GM18519 (cell line): ENCODE measurements at regions not wholly inside any gene's neighbourhood (a gene's known extent, or its start where the extent isn't known, plus 50 kb on each side); places are given as distances from the start of the nearest gene placed in this dataset.

Experiments
- ATAC-seq: cut with Tn5 transposase; IDR thresholded peaks from one replicate; pipeline ENCODE4 v1.9.1; 2021; ENCODE audit warnings: mild to moderate bottlenecking, moderate library complexity; ENCODE audit not compliant: unreplicated experiment, low FRiP score

GRCh38 chr12:24483732-24484131 is 465.2 kb downstream of the BCAT1 start:
- ATAC-seq, result no peak

DNA sequence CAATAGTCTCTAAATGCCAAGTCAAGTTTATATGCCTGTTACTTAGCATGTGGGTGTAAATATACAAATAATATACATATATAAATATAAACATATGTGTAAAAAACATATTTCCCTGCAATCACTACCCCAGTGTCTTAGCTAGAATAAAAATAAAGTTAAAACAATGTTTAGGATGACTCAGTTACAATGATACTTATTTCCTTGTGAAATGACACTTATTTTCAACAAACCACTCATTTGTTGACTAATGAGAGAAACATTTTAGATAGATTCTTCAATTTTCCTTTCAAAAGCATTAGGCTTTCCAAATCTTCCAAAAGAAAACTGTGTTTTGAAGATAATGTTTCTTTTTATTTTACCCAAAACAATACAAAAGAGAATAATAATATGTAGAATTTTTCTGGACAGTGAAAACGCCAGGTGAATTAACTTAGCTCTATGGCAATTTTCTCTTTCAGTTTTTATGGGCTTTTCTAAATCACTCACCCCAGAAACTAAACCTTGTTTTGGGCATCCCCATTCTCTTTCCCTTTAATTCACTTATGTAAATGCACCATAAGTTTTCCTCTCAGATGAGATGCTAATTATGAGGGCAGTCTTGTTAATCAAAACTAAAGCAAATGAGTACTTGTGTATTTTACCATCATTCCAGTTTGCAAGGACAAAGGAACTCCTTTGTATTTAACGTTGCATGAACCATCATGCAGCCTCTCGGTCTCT is 465.9 kb downstream of the BCAT1 start:
- ATAC-seq, result no peak

- ATAC-seq, result no peak
Measured at GRCh38 chr12:24482044-24482443, 466.9 kb downstream of the BCAT1 start.

DNA sequence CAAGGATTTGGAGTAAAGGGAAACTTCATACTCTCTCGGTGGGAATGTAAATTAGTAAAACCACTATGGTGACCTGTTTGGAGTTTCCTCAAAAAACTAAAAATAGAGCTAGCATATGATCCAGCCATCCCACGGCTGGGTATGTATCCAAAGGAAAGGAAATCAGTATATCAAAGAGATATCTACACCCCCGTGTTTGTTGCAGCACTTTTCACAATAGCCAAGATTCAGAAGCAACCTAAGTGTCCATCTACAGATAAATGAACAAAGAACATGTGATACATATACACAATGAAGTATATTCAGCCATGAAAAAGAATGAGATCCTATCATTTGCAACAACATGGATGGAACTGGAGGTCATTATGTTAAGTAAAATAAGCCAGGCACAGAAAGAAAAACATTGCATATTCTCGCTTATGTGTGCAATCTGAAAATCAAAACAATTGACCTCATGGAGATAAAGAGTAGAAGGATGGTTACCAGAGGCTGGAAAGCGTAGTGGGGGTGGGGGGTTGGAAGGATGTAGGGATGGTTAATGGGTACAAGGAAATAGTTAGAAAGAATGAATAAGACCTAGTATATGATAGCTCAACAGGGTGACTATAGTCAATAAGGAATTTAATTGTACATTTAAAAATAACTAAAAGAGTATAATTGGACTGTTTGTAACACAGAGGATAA is 468.0 kb downstream of the BCAT1 start:
- ATAC-seq, result no peak

DNA sequence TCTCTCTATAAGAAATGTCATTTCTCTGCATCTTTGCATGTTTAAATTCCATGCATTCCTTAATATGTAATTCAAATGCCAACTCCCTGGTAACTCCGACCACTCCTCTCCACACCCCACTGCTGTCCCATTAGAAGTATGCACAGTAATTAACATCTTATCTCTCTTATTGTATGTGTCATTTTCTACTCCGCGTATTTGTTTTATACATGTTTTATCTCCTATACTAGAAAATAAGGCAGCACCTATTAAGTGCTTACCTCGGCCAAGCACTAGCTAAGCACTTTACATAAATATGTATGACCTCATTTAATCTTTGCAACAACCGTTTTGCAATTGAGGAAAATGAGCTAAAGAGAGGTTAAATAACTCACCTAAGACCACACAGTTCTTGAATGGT is 469.8 kb downstream of the BCAT1 start:
- no peak for ATAC-seq

DNA sequence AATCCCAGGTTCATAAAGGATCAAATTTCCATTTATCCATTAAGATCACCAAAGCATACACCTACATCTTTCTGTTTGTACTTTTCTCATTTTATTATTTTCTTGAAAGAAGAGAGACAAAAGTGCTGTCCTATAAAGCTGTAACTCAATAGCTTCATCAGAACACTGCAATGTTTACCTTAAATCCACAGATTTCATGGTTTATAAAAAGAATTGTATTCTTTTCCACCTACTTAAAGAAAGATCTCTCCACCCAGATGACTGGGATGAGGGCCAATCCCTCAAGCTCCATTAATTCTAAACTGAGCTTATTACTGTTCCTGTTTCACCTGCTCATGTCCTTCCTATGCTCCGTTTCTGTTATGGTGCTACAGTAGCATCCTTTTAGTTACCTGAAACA is 470.6 kb downstream of the BCAT1 start:
- ATAC-seq, result no peak

GRCh38 chr12:24476310-24476709 is 472.6 kb downstream of the BCAT1 start:
- ATAC-seq, result no peak

GRCh38 chr12:24475337-24475736 is 473.6 kb downstream of the BCAT1 start:
- ATAC-seq, result no peak

DNA sequence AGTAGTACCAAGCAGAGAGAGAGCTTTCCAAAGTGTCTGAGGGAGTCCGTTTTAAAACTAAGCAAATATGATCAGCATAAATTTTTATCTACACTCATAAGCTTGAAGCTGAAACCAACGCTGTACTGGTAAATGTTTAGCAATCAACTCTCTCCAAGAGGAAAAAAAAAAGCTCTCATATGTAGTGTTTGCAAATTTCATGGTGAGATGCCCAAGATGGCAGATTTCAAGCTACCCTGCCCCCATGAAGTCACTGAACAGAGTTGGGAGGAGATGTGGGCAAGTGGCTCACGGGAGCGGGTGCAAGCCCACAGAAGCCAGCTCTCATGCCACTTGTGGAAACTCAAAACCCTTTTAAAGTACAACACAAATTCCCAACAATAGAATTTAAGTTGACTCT is 475.8 kb downstream of the BCAT1 start:
- no peak for ATAC-seq

- ATAC-seq, result no peak
Measured at GRCh38 chr12:24470050-24470449, 478.9 kb downstream of the BCAT1 start.

- no peak for ATAC-seq
Measured at GRCh38 chr12:24469089-24469488, 479.8 kb downstream of the BCAT1 start.

GRCh38 chr12:24467226-24467625 is 481.7 kb downstream of the BCAT1 start:
- no peak for ATAC-seq

DNA sequence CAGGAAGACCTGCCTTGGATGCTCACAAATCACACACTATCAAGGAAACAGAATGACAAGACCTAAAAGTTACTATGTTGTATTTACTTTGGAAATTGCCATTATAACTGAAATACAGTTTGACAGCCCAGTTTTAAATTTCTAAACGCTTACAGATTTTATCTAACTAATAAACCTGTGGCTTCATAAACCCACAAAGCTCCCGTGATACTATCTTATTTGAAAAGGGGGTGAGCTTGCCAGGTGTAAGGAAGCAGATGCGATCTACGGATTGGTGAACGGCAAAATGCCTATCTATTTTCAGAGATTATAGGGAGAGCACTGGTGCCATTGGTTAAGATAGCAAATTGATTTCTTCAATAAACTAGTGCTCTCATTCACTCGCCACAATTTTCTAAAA is 485.5 kb downstream of the BCAT1 start:
- ATAC-seq, result no peak

DNA sequence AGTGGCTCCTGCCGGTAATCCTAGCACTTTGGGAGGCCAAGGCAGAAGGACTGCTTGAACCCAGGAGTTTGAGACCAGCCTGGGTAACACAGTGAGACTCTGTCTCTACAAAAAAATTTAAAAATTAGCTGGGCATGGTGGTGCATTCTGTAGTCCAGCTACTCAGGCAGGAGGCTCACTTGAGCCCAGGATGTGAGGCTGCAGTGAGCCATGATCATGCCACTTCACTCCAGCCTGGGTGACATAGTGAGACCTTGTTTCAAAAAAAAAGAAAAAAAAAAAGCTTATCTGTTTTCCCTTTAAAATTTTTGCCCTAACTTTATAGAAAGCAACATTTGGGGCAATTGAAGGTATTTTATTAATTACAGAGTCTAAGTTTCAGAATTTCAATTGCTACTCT is 486.0 kb downstream of the BCAT1 start:
- ATAC-seq, result no peak

- no peak for ATAC-seq
Measured at GRCh38 chr12:24460506-24460905, 488.4 kb downstream of the BCAT1 start.

DNA sequence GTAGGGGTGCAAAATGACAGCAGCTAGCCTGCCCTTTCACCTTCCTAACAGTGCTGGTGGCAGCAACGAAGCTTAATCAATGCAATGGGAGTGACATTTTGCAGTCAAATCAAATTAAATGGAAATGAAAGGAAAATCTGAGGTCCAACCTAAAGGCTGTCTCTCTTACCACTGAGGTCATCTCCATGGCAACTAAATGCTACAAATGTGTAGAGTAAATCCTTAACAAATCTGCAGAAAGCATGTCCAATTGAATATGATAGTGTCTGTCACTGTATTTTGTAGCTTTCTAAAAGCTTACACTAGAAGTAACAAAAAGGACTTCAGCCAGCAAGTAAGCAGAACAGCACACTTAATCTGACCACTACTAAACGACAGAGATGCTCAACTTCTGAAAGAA is 488.8 kb downstream of the BCAT1 start:
- ATAC-seq, result no peak

- no peak for ATAC-seq
Measured at GRCh38 chr12:24455811-24456210, 493.1 kb downstream of the BCAT1 start.

GRCh38 chr12:24447678-24448077 is 498.2 kb upstream of the SOX5 start:
- no peak for ATAC-seq

DNA sequence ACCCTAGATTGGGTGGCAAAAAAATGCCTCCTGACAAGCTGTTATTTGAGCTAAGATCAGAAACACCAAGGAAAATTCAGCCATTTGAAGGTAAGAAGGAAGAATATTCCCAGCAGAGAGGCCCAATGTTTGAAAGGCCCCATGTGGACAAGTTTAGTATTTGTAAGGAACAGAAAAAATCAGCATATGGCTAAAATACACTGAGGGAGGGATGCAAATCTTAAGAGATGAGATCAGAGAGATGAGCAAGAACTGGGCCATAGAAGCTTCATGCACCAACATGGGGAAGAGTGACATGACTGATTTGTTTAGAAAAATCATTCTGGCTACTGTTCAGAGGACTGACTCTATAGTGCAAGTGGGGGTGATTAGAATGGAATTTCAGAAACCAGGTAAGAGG is 496.8 kb upstream of the SOX5 start:
- ATAC-seq, result no peak

DNA sequence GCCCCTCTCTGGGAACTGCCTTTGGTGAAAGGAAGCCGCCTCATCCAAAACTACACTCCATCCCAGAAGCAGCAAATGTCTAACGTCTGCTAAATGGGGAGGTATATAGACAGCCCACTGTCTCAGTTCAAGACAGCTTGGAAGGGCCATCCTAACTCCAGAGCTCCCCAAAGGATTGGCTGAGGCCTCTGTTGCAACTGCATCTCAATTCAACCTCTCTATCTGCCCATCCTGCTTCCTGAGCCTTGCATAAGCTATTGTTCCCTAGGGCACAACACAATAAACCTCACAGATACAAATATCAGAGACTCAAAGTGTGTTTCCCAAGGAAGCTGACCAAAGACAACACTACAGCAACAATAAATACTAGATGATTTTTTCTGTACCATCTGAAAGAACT is 495.2 kb upstream of the SOX5 start:
- ATAC-seq, result no peak

DNA sequence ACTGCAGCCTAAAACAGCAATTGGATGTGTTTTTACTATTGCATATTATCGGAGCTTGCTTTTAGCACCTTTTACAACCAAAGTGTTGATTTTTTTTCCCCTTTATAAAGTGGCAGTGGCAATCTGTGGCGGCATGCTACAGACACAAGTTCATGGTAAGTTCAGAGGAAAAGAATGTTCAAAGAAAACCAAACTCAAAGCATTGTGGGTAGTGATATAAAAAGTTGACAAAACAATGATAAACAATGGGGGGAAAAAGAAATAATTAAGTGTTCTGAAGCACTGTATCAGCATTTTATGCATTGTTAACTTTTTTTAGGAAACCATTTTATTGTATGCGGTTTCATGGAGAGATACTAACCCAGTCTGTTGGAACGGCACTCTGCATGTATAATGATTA is 492.0 kb upstream of the SOX5 start:
- no peak for ATAC-seq

DNA sequence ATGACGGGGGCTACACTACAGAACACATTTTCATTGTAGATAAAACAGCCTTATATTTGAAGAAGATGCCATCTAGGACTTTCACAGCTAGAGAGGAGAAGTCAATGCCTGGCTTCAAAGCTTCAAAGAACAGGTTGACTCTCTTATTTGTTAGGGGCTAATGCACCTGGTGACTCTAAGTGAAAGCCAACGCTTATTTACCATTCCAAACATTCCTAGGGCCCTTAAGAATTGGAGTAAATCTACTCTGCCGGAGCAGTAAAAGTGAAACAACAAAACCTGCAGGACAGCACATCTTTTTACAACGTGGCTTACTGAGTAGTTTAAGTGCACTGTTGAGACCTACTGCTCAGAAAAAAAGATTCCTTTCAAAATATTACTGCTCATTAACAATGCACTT is 487.2 kb upstream of the SOX5 start:
- no peak for ATAC-seq
